ENCODE measurements at regions not wholly inside any gene's neighbourhood (a gene's known extent, or its start where the extent isn't known, plus 50 kb on each side); places are given as distances from the start of the nearest gene placed in this dataset.

DNA sequence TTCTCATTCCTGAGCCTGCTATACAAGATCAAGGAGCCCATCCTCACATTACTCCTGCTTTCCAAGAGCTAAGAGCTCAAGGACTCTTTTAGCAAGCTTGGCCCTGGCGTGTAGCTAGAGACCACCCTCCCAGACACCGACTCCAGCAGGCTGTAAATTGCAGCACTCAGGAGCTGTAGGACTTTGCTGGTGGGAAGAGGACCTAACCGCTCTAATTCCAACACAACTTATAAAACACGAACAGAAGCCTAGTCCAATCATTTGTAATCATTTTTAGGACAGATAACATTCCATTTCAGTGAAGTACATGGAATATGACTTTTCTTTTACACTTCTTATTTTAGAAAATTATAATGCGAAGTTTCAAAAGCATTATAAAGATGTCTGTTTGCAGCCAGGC lies 219.9 kb downstream of the NXNL2 start:
- no peak overlapping the region for H3K14ac ChIP-seq (ENCODE audit: insufficient read length)
- no peak overlapping the region for H2BK12ac ChIP-seq (ENCODE audit: low read depth, low read length)
- no peaks in the 10 kb centered on the region for H3K79me1 ChIP-seq (ENCODE audit: low read depth, low read length)
- H3K27ac ChIP-seq (ENCODE audit: low read depth, low read length), result no peak overlapping the region
- no peak overlapping the region for H4K5ac ChIP-seq (ENCODE audit: insufficient read length, low read depth, low read length)
- H2AFZ ChIP-seq (ENCODE audit: low read length), result no peak overlapping the region
- H3K18ac ChIP-seq (ENCODE audit: extremely low read depth, low read length), result no peak overlapping the region
- no peak overlapping the region for H4K91ac ChIP-seq (replicated peaks; ENCODE audit: insufficient read length, low read length)
- no peak overlapping the region for H3K4me3 ChIP-seq (ENCODE audit: extremely low read depth in 1 of 4, insufficient read depth in 2 of 4, low read depth in 3 of 4, low read length in 4 of 4)
- H3K27me3 ChIP-seq (replicated peaks in 1 of 4; ENCODE audit: control insufficient read depth in 3 of 4, extremely low read depth in 1 of 4, insufficient read depth in 3 of 4, low read length in 3 of 4), result no peaks in the 10 kb centered on the region
- CTCF ChIA-PET (ENCODE audit: partially characterized antibody), result interaction anchor here (1.1 kb wide), 1 partner anchor 15 kb away, joined by 3 read pairs; no protein-coding TSS in a partner anchor
- H3K56ac ChIP-seq (replicated peaks; ENCODE audit: insufficient read length, low read depth, low read length), result no peak overlapping the region
- H3K4ac ChIP-seq (replicated peaks; ENCODE audit: insufficient read length, low read depth, low read length), result no peak overlapping the region
- DNase-seq (ENCODE audit: low read depth in 1 of 2, low spot score in 2 of 2) (no peak), FAIRE-seq (no peak)
- peaks cover 3 to 4% of the 10 kb centered on the region in 2 experiments; a peak in 1 of 4 replicates for H3K9me3 ChIP-seq (ENCODE audit: insufficient read depth in 2 of 2, low read depth in 1 of 2, low read length in 1 of 2)
- no peaks in the 10 kb centered on the region; a peak in 1 of 7 replicates for H3K4me1 ChIP-seq (replicated peaks in 1 of 4; ENCODE audit: control insufficient read depth in 3 of 4, insufficient read depth in 4 of 4, low read length in 3 of 4)
- no peak overlapping the region for H4K8ac ChIP-seq (ENCODE audit: extremely low read depth, insufficient read depth, low read length)
- H3K23me2 ChIP-seq (ENCODE audit: low read depth, low read length), result no peaks in the 10 kb centered on the region
- H3K79me2 ChIP-seq (ENCODE audit: control insufficient read depth in 1 of 2, insufficient read depth in 2 of 2, low read length in 2 of 2), result no peaks in the 10 kb centered on the region
- TF ChIP-seq GABPA (IDR thresholded peaks at IDR 0.05; ENCODE audit: borderline replicate concordance, insufficient read depth, low read length) (no peak), SIX5 (IDR thresholded peaks at IDR 0.05; ENCODE audit: low read depth, low read length) (no peak), YY1 (IDR thresholded peaks at IDR 0.05; ENCODE audit: low read depth, low read length) (no peak), JUN (IDR thresholded peaks at IDR 0.05; ENCODE audit: low read depth, low read length) (no peak), EZH2 (IDR thresholded peaks at IDR 0.05; ENCODE audit: low read depth, low read length, severe bottlenecking) (no peak), SRF (IDR thresholded peaks at IDR 0.05; ENCODE audit: low read depth, low read length) (no peak)
- H2BK15ac ChIP-seq (ENCODE audit: low read length), result no peak overlapping the region
- no peak overlapping the region for H2BK120ac ChIP-seq (replicated peaks; ENCODE audit: low read depth, low read length)
- no peak overlapping the region for H2BK20ac ChIP-seq (ENCODE audit: low read length)
- no peaks in the 10 kb centered on the region for H3K36me3 ChIP-seq (ENCODE audit: control insufficient read depth in 2 of 4, insufficient read depth in 4 of 4, low read length in 3 of 4)
- H2AK5ac ChIP-seq (ENCODE audit: low read depth, low read length), result no peak overlapping the region
- no peak overlapping the region for H3K9ac ChIP-seq (replicated peaks in 1 of 4; ENCODE audit: extremely low read depth in 1 of 4, low read depth in 3 of 4, low read length in 3 of 4)
- no peak overlapping the region for H3K23ac ChIP-seq (ENCODE audit: insufficient read length)
- WGBS, 2 experiments (ENCODE audit: extremely low coverage in 1 of 2, insufficient coverage in 1 of 2, insufficient read length in 1 of 2, insufficient replicate concordance in 2 of 2, low coverage in 1 of 2, low lambda C conversion rate in 2 of 2, missing lambda C conversion rate in 1 of 2), result 97% methylated on average over 5 of the region's 5 CpGs; no CpG with 5 or more reads in 1 of the 2 experiments
- no peaks in the 10 kb centered on the region for H4K20me1 ChIP-seq (replicated peaks in 1 of 2; ENCODE audit: control insufficient read depth in 1 of 2, insufficient read depth in 2 of 2, low read length in 2 of 2)
- no peak overlapping the region for H2BK5ac ChIP-seq (ENCODE audit: low read depth, low read length)
- POLR2A ChIA-PET (ENCODE audit: partially characterized antibody), result no interaction called here
- H3K4me2 ChIP-seq (ENCODE audit: insufficient read depth in 1 of 2, low read depth in 2 of 2, low read length in 2 of 2), result no peak overlapping the region

Measured in H1 (cell line).